HEK293 (cell line): ENCODE measurements at regions not wholly inside any gene's neighbourhood (a gene's known extent, or its start where the extent isn't known, plus 50 kb on each side); places are given as distances from the start of the nearest gene placed in this dataset.

Experiments
- CTCF ChIA-PET: fragments of 350-600 bp; formaldehyde crosslinking; extraction: SDS; loops from one replicate; lab custom pipeline; 2021; ENCODE audit warnings: antibody characterized with exemption; lab: Yijun Ruan, JAX
- POLR2A ChIA-PET: fragments of 300-600 bp; formaldehyde crosslinking; extraction: SDS; loops from one replicate; lab custom pipeline; 2020; ENCODE audit warnings: antibody characterized with exemption, inconsistent platforms; lab: Yijun Ruan, JAX
- H3K27ac ChIP-seq: fragments of 200-500 bp; sonication (Bioruptor generic); 2 replicates; pipeline ENCODE4 v1.5.1; 2014; ENCODE audit warnings: low read depth, low read length, control low read depth, inconsistent platforms; ENCODE audit errors: extremely low read depth
- H3K36me3 ChIP-seq, 2 experiments: fragments of 200-500 bp in 1 of 2; sonication (Bioruptor generic) in 1 of 2; 1 replicate in 1 of 2; 2 replicates in 1 of 2; pipeline ENCODE4 v1.5.1; 2014 to 2017; ENCODE audit warnings: inconsistent platforms in 2 of 2, low read length in 2 of 2; ENCODE audit not compliant: control insufficient read depth in 2 of 2, insufficient read depth in 1 of 2
- H3K4me1 ChIP-seq: fragments of 200-500 bp; sonication (Bioruptor generic); 2 replicates; pipeline ENCODE4 v1.5.1; 2014; ENCODE audit warnings: mild to moderate bottlenecking, low read length, inconsistent platforms; ENCODE audit not compliant: control insufficient read depth, insufficient read depth
- H3K4me3 ChIP-seq: 2 replicates; pipeline ENCODE4 v1.5.1; 2011; ENCODE audit warnings: low read depth, mild to moderate bottlenecking, control low read depth, low read length, moderate library complexity
- H3K9me3 ChIP-seq: fragments of 200-500 bp; sonication (Bioruptor generic); 2 replicates; pipeline ENCODE4 v1.5.1; 2014; ENCODE audit warnings: low read depth, low read length, inconsistent platforms; ENCODE audit not compliant: control insufficient read depth, insufficient read depth
- FEZF1 ChIP-seq: fragments of 450-650 bp; formaldehyde crosslinking; IDR thresholded peaks from 2 replicates; pipeline ENCODE4 v1.5.1; 2016; ENCODE audit warnings: missing biosample characterization, missing genetic modification characterization
- GLI2 ChIP-seq: fragments of 450-650 bp; formaldehyde crosslinking; IDR thresholded peaks from 2 replicates; pipeline ENCODE4; 2017; ENCODE audit warnings: missing biosample characterization, missing genetic modification characterization, low read depth, borderline replicate concordance
- HOXA7 ChIP-seq: sonication (generic); formaldehyde crosslinking; IDR thresholded peaks from 2 replicates; pipeline ENCODE4 v1.8.1; 2022; ENCODE audit warnings: missing genetic modification reagents, borderline replicate concordance
- KLF1 ChIP-seq: fragments of 450-650 bp; formaldehyde crosslinking; IDR thresholded peaks from 2 replicates; pipeline ENCODE4 v1.5.1; 2016; ENCODE audit warnings: missing biosample characterization, missing genetic modification characterization
- KLF9 ChIP-seq: fragments of 450-650 bp; formaldehyde crosslinking; IDR thresholded peaks from 2 replicates; pipeline ENCODE4 v1.5.1; 2016; ENCODE audit warnings: missing biosample characterization, missing genetic modification characterization, low read depth
- OSR2 ChIP-seq: fragments of 450-650 bp; formaldehyde crosslinking; IDR thresholded peaks from 2 replicates; pipeline ENCODE4 v1.5.1; 2016; ENCODE audit warnings: missing biosample characterization, missing genetic modification characterization
- RBAK ChIP-seq: fragments of 450-650 bp; formaldehyde crosslinking; IDR thresholded peaks from 2 replicates; pipeline ENCODE4 v1.5.1; 2016; ENCODE audit warnings: missing biosample characterization, missing genetic modification characterization
- ZBTB1 ChIP-seq: fragments of 450-650 bp; formaldehyde crosslinking; IDR thresholded peaks from 2 replicates; pipeline ENCODE4 v1.5.1; 2016; ENCODE audit warnings: missing biosample characterization, missing genetic modification characterization
- ZBTB10 ChIP-seq: fragments of 450-650 bp; formaldehyde crosslinking; IDR thresholded peaks from 2 replicates; pipeline ENCODE4 v1.5.1; 2016; ENCODE audit warnings: missing biosample characterization, missing genetic modification characterization
- ZNF112 ChIP-seq: fragments of 450-650 bp; formaldehyde crosslinking; IDR thresholded peaks from 2 replicates; pipeline ENCODE4 v1.5.0; 2017; ENCODE audit warnings: missing biosample characterization, missing genetic modification characterization
- ZNF155 ChIP-seq: fragments of 450-650 bp; formaldehyde crosslinking; IDR thresholded peaks from 2 replicates; pipeline ENCODE4 v1.5.1; 2016; ENCODE audit warnings: missing biosample characterization, missing genetic modification characterization
- ZNF473 ChIP-seq: fragments of 450-650 bp; formaldehyde crosslinking; IDR thresholded peaks from 2 replicates; pipeline ENCODE4 v1.5.1; 2017; ENCODE audit warnings: missing biosample characterization, missing genetic modification characterization
- ZNF488 ChIP-seq: fragments of 450-650 bp; formaldehyde crosslinking; IDR thresholded peaks from 2 replicates; pipeline ENCODE4 v1.5.1; 2016; ENCODE audit warnings: missing biosample characterization, missing genetic modification characterization
- ZNF501 ChIP-seq: fragments of 450-650 bp; formaldehyde crosslinking; IDR thresholded peaks from 2 replicates; pipeline ENCODE4 v1.5.1; 2016; ENCODE audit warnings: missing biosample characterization, missing genetic modification characterization
- ZNF518A ChIP-seq: fragments of 450-650 bp; formaldehyde crosslinking; conservative IDR thresholded peaks from 2 replicates; pipeline ENCODE4 v1.5.1; 2016; ENCODE audit warnings: low read depth, missing biosample characterization, missing genetic modification characterization
- ZNF585B ChIP-seq: fragments of 450-650 bp; formaldehyde crosslinking; IDR thresholded peaks from 2 replicates; pipeline ENCODE4 v1.5.1; 2016; ENCODE audit warnings: missing biosample characterization, missing genetic modification characterization
- ZNF623 ChIP-seq: fragments of 450-650 bp; formaldehyde crosslinking; IDR thresholded peaks from 2 replicates; pipeline ENCODE4 v1.5.1; 2016; ENCODE audit warnings: missing biosample characterization, missing genetic modification characterization
- ZNF664 ChIP-seq: fragments of 450-650 bp; formaldehyde crosslinking; IDR thresholded peaks from 2 replicates; pipeline ENCODE4 v1.5.1; 2016; ENCODE audit warnings: missing biosample characterization, missing genetic modification characterization
- ZNF692 ChIP-seq: fragments of 450-650 bp; formaldehyde crosslinking; IDR thresholded peaks from 2 replicates; pipeline ENCODE4 v1.5.1; 2016; ENCODE audit warnings: missing biosample characterization, missing genetic modification characterization
- ZNF776 ChIP-seq: fragments of 450-650 bp; formaldehyde crosslinking; IDR thresholded peaks from 2 replicates; pipeline ENCODE4 v1.5.0; 2017; ENCODE audit warnings: missing biosample characterization, missing genetic modification characterization, borderline replicate concordance
- ZNF785 ChIP-seq: fragments of 450-650 bp; formaldehyde crosslinking; IDR thresholded peaks from 2 replicates; pipeline ENCODE4 v1.5.1; 2016; ENCODE audit warnings: missing biosample characterization, missing genetic modification characterization
- ZSCAN5A ChIP-seq: fragments of 450-650 bp; formaldehyde crosslinking; IDR thresholded peaks from 2 replicates; pipeline ENCODE4 v1.5.1; 2016; ENCODE audit warnings: missing biosample characterization, missing genetic modification characterization

- ChIA-PET CTCF (interaction anchor here (0.6 kb wide), 1 partner anchor 47 kb away, joined by 3 read pairs; no protein-coding TSS in a partner anchor), POLR2A (no interaction called here)
- H3K36me3 ChIP-seq, result no peaks in the 10 kb centered on the region
- H3K9me3 ChIP-seq, result no peaks in the 10 kb centered on the region
- H3K4me1 ChIP-seq, result no peaks in the 10 kb centered on the region
- TF ChIP-seq GLI2 (tag by site-specific recombination), result no peak
- TF ChIP-seq ZNF664 (tag by site-specific recombination), result no peak
- TF ChIP-seq ZNF585B (tag by site-specific recombination), result no peak
- TF ChIP-seq ZNF501 (tag by site-specific recombination), result no peak
- no peak for TF ChIP-seq ZNF776 (tag by site-specific recombination)
- no peak for TF ChIP-seq ZNF112 (tag by site-specific recombination)
- TF ChIP-seq ZNF692, result no peak
- no peak for TF ChIP-seq KLF1
- TF ChIP-seq ZNF785 (tag by site-specific recombination), result no peak
- no peak overlapping the region for H3K27ac ChIP-seq
- no peak overlapping the region for H3K4me3 ChIP-seq
Observed at GRCh38 chr3:5840056-5840455, 652.5 kb downstream of the EDEM1 start.

GRCh38 chr3:5841599-5841998, 654.1 kb downstream of the EDEM1 start:
- POLR2A ChIA-PET, result no interaction called here
- CTCF ChIA-PET, result no interaction called here
- H3K4me3 ChIP-seq, result no peak overlapping the region
- no peak for TF ChIP-seq FEZF1 (tag by site-specific recombination)
- TF ChIP-seq ZNF785 (tag by site-specific recombination), result no peak
- TF ChIP-seq ZSCAN5A (tag by site-specific recombination), result no peak
- H3K4me1 ChIP-seq, result no peaks in the 10 kb centered on the region
- H3K36me3 ChIP-seq, result no peaks in the 10 kb centered on the region
- H3K27ac ChIP-seq, result no peak overlapping the region
- H3K9me3 ChIP-seq, result no peaks in the 10 kb centered on the region

GRCh38 chr3:5846261-5846660, 658.8 kb downstream of the EDEM1 start:
- H3K9me3 ChIP-seq, result no peaks in the 10 kb centered on the region
- ChIA-PET CTCF (no interaction called here), POLR2A (no interaction called here)
- TF ChIP-seq ZNF155 (tag by site-specific recombination) (no peak), ZNF473 (tag by site-specific recombination) (no peak), ZNF488 (tag by site-specific recombination) (no peak), RBAK (tag by site-specific recombination) (no peak), KLF9 (no peak), ZNF585B (tag by site-specific recombination) (no peak), ZBTB1 (tag by site-specific recombination) (no peak), ZNF518A (tag by site-specific recombination) (no peak), OSR2 (tag by site-specific recombination) (no peak), HOXA7 (CRISPR knock-in tag) (no peak), ZNF623 (no peak), ZBTB10 (tag by site-specific recombination) (no peak)

More at GRCh38 chr3:5846261-5846660, 658.8 kb downstream of the EDEM1 start:
- H3K4me3 ChIP-seq, result no peak overlapping the region
- no peaks in the 10 kb centered on the region for H3K4me1 ChIP-seq
- no peak overlapping the region for H3K27ac ChIP-seq
- H3K36me3 ChIP-seq, result no peaks in the 10 kb centered on the region
